Astrocyte (in vitro differentiated cells and primary cell): ENCODE measurements at regions not wholly inside any gene's neighbourhood (a gene's known extent, or its start where the extent isn't known, plus 50 kb on each side); places are given as distances from the start of the nearest gene placed in this dataset.

Experiments used
- EZH2 ChIP-seq: IDR thresholded peaks from 2 replicates; pipeline ENCODE4 v1.6.1; 2012; ENCODE audit warnings: mild to moderate bottlenecking, low read length, inconsistent platforms; ENCODE audit not compliant: insufficient read depth
- TF ChIP-seq, protein P1 (sequence below): IDR thresholded peaks from 2 replicates; pipeline ENCODE4 v1.5.1; 2011; ENCODE audit warnings: low read depth, mild to moderate bottlenecking, inconsistent platforms, low read length, moderate library complexity; ENCODE audit not compliant: insufficient read depth

DNA sequence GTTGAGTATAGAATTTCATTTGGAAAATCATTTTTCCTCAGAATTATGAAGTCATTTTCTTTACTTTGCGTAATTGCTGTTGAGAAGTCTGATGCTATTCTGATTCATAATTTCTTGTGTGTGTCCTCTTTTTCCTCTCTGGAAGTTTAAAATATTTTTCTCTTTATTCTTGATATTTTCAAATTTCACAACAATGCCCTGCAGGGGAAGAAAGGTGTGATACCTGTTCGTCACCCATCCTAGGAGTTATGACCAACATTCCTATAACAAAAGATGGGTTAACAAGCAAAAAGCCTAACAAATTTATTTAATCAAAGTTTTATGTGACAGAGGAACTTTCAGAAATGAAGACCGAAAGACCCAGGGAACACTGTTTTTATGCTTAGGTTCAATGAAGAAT lies 171.5 kb upstream of the AKIRIN2 start:
- TF ChIP-seq, protein P1, sequence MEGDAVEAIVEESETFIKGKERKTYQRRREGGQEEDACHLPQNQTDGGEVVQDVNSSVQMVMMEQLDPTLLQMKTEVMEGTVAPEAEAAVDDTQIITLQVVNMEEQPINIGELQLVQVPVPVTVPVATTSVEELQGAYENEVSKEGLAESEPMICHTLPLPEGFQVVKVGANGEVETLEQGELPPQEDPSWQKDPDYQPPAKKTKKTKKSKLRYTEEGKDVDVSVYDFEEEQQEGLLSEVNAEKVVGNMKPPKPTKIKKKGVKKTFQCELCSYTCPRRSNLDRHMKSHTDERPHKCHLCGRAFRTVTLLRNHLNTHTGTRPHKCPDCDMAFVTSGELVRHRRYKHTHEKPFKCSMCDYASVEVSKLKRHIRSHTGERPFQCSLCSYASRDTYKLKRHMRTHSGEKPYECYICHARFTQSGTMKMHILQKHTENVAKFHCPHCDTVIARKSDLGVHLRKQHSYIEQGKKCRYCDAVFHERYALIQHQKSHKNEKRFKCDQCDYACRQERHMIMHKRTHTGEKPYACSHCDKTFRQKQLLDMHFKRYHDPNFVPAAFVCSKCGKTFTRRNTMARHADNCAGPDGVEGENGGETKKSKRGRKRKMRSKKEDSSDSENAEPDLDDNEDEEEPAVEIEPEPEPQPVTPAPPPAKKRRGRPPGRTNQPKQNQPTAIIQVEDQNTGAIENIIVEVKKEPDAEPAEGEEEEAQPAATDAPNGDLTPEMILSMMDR = no peak
- TF ChIP-seq EZH2 = no peak
